ENCODE measurements at regions not wholly inside any gene's neighbourhood (a gene's known extent, or its start where the extent isn't known, plus 50 kb on each side); places are given as distances from the start of the nearest gene placed in this dataset.

- H3K4me3 ChIP-seq = no peak overlapping the region
- no peaks in the 10 kb centered on the region for H3K9me3 ChIP-seq (ENCODE audit: low read depth)
- TF ChIP-seq EZH2phosphoT487 (IDR thresholded peaks at IDR 0.05; ENCODE audit: low read depth, severe bottlenecking, unreplicated experiment) (no peak), EZH2 (IDR thresholded peaks at IDR 0.05; ENCODE audit: borderline replicate concordance) (no peak)
- no peak overlapping the region for H3K27ac ChIP-seq
- no peaks in the 10 kb centered on the region for H3K4me1 ChIP-seq (ENCODE audit: insufficient read depth)
- H3K9me2 ChIP-seq (replicated peaks; ENCODE audit: insufficient read depth) = no peaks in the 10 kb centered on the region
- H3K4me2 ChIP-seq = no peak overlapping the region
- no peak overlapping the region for H2AFZ ChIP-seq
- WGBS (ENCODE audit: low lambda C conversion rate, missing lambda C conversion rate) = 86% methylated on average over 11 of the region's 11 CpGs
- no peaks in the 10 kb centered on the region for H3K79me2 ChIP-seq
- peaks cover 5% of the 10 kb centered on the region for H3K27me3 ChIP-seq
- DNase-seq (ENCODE audit: low spot score) = no peak
- no peaks in the 10 kb centered on the region for H3K36me3 ChIP-seq (replicated peaks; ENCODE audit: insufficient read depth, low read depth)
- no peaks in the 10 kb centered on the region for H4K20me1 ChIP-seq (ENCODE audit: insufficient read depth, poor library complexity, severe bottlenecking)
These were observed 336.4 kb downstream of the ZNF536 start for GRCh38 chr19:30708416-30709178.

GRCh38 chr19:30704771-30705330, 332.7 kb downstream of the ZNF536 start:
- no peaks in the 10 kb centered on the region for H3K79me2 ChIP-seq
- no peak for DNase-seq (ENCODE audit: low spot score)
- H3K9me2 ChIP-seq (replicated peaks; ENCODE audit: insufficient read depth) = no peaks in the 10 kb centered on the region
- no peak overlapping the region for H3K4me3 ChIP-seq
- H4K20me1 ChIP-seq (ENCODE audit: insufficient read depth, poor library complexity, severe bottlenecking) = no peaks in the 10 kb centered on the region
- no peaks in the 10 kb centered on the region for H3K4me1 ChIP-seq (ENCODE audit: insufficient read depth)
- no peaks in the 10 kb centered on the region for H3K36me3 ChIP-seq (replicated peaks; ENCODE audit: insufficient read depth, low read depth)
- TF ChIP-seq EZH2phosphoT487 (IDR thresholded peaks at IDR 0.05; ENCODE audit: low read depth, severe bottlenecking, unreplicated experiment) = no peak
- TF ChIP-seq EZH2 (IDR thresholded peaks at IDR 0.05; ENCODE audit: borderline replicate concordance) = no peak
- no peak for TF ChIP-seq CTCF (IDR thresholded peaks at IDR 0.05; ENCODE audit: poor library complexity)
- no peak overlapping the region for H3K4me2 ChIP-seq
- no peaks in the 10 kb centered on the region for H3K27me3 ChIP-seq
- 87% methylated on average over 4 of the region's 4 CpGs for WGBS (ENCODE audit: low lambda C conversion rate, missing lambda C conversion rate)
- H3K27ac ChIP-seq = no peak overlapping the region
- H2AFZ ChIP-seq = no peak overlapping the region
- no peaks in the 10 kb centered on the region for H3K9me3 ChIP-seq (ENCODE audit: low read depth)

- WGBS (ENCODE audit: low lambda C conversion rate, missing lambda C conversion rate) = 86% methylated on average over 4 of the region's 4 CpGs
- no peaks in the 10 kb centered on the region for H3K27me3 ChIP-seq
- no peak overlapping the region for H3K27ac ChIP-seq
- no peaks in the 10 kb centered on the region for H3K36me3 ChIP-seq (replicated peaks; ENCODE audit: insufficient read depth, low read depth)
- no peaks in the 10 kb centered on the region for H3K9me2 ChIP-seq (replicated peaks; ENCODE audit: insufficient read depth)
- TF ChIP-seq CTCF (IDR thresholded peaks at IDR 0.05; ENCODE audit: poor library complexity) = no peak
- TF ChIP-seq EZH2 (IDR thresholded peaks at IDR 0.05; ENCODE audit: borderline replicate concordance) = no peak
- TF ChIP-seq EZH2phosphoT487 (IDR thresholded peaks at IDR 0.05; ENCODE audit: low read depth, severe bottlenecking, unreplicated experiment) = no peak
- no peak for DNase-seq (ENCODE audit: low spot score)
- H2AFZ ChIP-seq = no peak overlapping the region
- no peaks in the 10 kb centered on the region for H4K20me1 ChIP-seq (ENCODE audit: insufficient read depth, poor library complexity, severe bottlenecking)
- H3K79me2 ChIP-seq = no peaks in the 10 kb centered on the region
- H3K9me3 ChIP-seq (ENCODE audit: low read depth) = no peaks in the 10 kb centered on the region
- no peak overlapping the region for H3K4me3 ChIP-seq
- no peak overlapping the region for H3K4me2 ChIP-seq
- H3K4me1 ChIP-seq (ENCODE audit: insufficient read depth) = no peaks in the 10 kb centered on the region
These were observed 331.5 kb downstream of the ZNF536 start for GRCh38 chr19:30703645-30704044.

GRCh38 chr19:30701178-30701577, 329.0 kb downstream of the ZNF536 start:
- Histone ChIP-seq H3K9me3 (ENCODE audit: low read depth) (no peaks in the 10 kb centered on the region), H3K36me3 (replicated peaks; ENCODE audit: insufficient read depth, low read depth) (no peaks in the 10 kb centered on the region), H3K4me1 (ENCODE audit: insufficient read depth) (no peaks in the 10 kb centered on the region), H2AFZ (no peak overlapping the region), H4K20me1 (ENCODE audit: insufficient read depth, poor library complexity, severe bottlenecking) (no peaks in the 10 kb centered on the region), H3K9me2 (replicated peaks; ENCODE audit: insufficient read depth) (no peaks in the 10 kb centered on the region), H3K4me2 (no peak overlapping the region), H3K79me2 (no peaks in the 10 kb centered on the region), H3K27ac (no peak overlapping the region), H3K27me3 (no peaks in the 10 kb centered on the region), H3K4me3 (no peak overlapping the region)
- WGBS (ENCODE audit: low lambda C conversion rate, missing lambda C conversion rate) = 83% methylated on average over 1 of the region's 2 CpGs
- DNase-seq (ENCODE audit: low spot score) = no peak
- no peak for TF ChIP-seq EZH2phosphoT487 (IDR thresholded peaks at IDR 0.05; ENCODE audit: low read depth, severe bottlenecking, unreplicated experiment)
- no peak for TF ChIP-seq CTCF (IDR thresholded peaks at IDR 0.05; ENCODE audit: poor library complexity)
- no peak for TF ChIP-seq EZH2 (IDR thresholded peaks at IDR 0.05; ENCODE audit: borderline replicate concordance)

All from hepatocyte (in vitro differentiated cells).